OCI-M1 (cell line): ENCODE measurements at regions not wholly inside any gene's neighbourhood (a gene's known extent, or its start where the extent isn't known, plus 50 kb on each side); places are given as distances from the start of the nearest gene placed in this dataset.

Source experiments
- DNase-seq: peaks from one replicate; lab custom pipeline; 2025; lab: John Stamatoyannopoulos, UW

DNA sequence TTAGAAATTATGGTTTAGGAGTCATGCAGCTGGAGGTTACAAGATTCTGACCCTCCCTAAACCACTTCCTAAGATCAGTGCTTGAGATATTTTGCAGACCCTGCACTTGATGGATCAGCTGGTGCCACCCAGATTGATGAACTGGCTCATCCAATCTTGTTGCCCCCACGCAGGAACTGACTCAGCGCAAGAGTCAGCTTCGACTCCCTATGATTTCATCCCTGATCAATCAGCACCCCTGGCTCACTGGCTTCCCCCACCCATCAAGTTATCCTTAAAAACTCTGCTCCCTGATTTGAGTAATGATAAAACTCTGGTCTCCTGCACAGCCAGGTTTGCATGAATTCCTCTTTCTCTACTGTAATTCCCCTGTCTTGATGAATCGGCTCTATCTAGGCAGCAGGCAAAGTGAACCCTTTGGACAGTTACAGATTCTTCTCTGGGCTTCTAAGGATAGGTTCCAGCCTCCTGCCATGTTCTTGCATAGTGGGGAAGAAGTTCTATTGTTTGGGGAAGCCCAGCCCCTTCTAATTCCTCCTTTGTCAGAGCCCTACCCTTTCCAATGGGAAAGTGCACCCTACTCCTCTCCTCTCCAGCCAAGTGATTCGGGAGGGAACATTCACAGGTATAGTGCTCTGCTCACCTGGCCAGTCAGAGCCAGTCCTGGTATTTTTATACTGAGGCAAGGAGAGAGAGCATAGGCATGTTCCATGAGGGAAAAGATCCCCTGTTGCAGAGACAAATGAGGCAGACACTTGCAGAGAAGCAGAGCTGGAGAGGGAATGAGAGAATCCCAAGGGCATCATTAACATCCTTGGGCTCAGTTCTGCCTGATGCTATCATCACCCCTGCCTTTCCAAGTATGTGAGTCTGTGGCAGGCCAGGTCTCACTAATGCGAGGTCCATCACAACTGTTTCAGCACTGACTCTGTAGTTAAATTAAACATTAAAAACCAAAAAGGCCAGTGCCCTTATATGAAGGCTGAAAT lies 224.4 kb upstream of the GALNT17 start:
- no peak for DNase-seq

DNA sequence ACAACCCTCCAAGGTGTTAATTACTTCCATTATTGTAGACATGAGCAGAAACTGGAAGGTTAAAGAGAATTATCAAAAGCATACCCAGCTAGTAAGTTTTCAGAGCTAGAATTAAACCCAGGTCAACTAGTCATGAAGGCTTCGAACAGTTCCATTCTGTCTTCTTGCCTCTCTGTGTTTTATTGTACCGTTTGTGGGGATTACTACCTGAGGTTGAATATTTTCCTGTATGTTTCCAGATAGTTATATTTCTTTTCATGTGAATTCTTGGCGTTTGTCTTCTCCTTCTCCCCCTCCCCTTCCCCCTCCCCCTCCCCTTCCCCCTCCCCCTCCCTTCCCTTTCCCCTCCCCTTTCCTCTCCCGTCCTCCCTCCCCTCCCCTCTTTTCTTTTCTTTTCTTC lies 218.0 kb upstream of the GALNT17 start:
- DNase-seq = no peak

DNA sequence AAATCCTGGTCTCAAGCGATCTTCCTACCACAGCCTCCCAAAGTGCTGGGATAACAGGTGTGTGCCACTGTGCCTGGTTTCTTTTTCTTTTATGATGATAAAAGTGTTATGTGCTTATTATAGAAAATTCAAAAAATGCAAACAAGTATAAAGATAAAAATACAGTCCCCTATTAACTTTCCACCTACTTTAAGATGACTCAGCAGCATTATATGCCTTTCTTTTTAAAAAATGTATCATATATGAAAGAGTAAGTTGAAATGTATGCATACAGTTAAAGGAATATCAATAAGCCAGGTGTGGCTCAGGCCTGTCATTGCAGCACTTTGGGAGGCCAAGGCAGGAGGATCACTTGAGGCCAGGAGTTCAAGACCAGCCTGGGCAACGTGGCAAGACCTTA lies 216.9 kb upstream of the GALNT17 start:
- no peak for DNase-seq

DNA sequence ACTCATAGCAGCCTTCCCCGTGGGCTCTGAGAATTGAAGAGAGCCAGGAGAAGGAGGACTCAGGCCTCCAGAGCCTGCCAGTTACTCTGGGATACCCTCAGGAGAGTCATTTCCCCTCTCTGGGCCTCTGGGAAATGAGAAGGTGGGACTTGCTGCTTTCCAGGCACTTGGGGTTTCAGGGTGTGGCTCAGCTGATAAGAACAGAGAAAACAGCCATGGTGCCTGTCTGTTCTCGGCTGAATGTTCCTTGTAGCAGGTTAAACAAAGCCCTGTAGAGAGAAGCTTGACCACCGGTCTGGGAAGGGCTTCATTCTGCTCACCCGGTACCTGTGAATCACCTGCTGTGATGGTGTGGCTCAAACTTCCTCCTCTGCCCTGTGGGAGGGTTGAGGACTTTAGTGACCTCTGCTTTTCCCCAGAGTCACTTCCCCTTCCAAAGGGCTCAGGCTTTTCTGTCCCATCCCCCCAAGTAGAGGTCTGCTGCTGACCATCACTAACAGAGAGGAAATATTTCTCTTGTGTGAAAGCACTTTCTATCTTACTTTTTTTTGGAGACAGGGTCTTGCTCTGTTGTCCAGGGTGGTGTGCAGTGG lies 212.4 kb upstream of the GALNT17 start:
- peak; percentile 10 for DNase-seq

DNA sequence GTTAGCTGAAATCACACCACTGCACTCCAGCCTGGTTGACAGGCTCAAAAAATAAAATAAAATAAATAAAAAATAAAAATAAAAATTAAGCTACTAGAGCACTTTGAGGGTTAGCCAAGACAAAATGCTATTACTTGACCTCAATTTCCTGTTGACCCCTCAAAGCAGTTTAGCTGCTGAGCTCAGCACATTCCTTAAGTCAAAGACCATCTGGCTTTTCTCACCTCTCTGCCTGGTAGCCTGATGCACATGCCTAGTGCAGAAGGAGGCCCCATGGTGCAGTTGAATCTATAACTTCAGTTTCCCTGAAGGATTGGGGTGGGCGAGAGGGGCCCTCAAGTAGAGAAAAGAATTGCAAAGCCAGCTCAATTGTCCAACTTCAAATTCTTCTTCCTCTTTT lies 211.1 kb upstream of the GALNT17 start:
- no peak for DNase-seq

DNA sequence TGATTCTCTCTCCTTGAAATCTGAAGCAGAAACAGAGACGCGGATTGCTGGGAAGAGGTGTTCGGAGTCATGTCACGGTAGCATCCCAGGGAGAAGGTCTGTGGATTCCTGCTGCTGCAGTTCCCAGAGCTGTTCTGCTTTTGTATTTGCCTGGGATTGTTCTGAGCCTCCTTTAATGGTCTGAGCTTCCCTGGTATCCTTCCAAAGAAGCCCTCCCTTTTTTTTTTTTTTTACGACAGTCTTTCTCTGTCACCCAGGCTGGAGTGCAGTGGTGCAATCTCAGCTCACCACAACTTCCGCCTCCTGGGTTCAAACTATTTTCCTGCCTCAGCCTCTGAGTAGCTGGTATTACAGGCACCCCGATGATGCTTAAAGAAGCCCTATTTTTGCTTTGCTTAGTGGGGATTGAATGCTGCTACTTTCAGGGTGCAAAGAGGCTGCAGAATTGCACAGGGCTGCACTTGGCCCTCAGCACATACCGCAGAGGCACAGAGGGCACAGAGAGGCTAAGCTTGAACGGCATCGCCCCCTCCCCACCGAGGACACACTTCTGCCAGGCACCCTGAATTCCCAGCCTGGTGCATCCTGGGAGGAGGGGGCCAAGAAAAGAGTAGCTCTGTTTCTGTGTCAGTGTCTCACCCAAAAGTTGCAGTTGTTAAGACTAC lies 208.6 kb upstream of the GALNT17 start:
- no peak for DNase-seq

DNA sequence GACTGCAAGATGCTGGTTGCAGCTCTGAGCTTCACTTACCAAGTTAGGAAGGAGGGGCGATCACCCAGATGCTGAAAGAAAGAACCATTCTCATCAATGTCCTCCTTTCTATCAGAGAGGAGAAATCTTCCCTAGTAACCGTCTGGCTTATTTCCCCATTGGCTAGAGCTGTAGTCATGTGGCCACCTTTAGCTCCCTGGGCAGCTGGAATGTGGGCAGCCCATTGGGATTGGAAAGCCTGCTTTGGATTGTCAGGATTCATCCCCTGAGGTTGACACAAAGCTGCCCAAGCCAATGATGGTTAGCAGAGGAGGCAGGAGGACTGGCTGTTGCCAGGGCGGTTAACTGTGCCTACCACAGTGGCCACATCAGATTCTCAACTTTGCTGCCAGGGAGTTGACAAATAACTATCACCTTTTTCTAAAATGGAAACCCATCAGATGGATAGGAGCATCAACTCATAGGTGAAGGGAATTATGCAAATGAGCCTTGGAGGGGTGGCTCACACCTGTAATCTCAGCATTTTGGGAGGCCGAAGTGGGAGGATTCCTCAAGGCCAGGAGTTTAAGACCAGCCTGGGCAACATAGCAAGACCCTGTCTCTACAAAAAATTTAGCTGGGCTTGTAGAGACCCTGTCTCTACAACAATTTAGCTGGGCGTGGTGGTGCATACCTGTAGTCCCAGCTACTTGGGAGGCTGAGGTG lies 206.4 kb upstream of the GALNT17 start:
- no peak for DNase-seq

DNA sequence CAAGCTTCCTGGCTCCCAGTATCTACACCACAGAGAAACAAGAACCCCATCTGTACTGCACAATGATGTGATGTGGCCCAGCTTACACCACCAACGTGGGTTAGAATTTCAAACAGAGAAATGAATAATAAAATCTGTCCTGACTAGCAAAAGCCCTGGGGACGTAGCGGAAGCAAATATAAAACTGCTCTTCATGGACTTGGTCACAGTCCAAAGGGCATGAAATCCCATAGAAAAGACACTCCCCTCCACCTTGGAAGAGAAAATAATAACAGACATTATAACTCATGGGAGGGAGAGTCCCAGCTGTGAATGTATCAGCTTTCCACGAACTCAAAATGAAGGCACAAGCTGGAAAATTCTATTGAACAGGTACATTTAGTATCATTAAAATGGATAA lies 205.3 kb upstream of the GALNT17 start:
- DNase-seq = no peak

DNA sequence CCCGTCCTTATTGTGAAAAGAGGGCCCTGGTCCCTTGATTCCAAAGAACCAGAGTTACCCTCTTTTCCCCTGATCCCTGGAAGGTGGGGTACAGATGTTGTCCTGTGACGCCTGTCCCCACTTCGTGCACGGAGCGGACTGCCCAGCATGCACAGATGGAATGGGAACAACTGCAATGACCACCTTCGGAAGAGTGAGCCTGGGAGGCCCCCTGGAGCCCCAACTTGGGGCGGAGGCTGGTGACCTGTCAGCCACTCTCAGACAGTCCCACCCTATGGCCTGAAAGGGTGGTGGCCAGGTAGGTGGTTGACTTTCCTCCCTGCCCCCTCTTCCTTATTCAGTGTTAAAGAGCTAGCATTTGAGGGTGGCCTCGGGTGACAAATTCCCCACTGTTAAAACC lies 196.6 kb upstream of the GALNT17 start:
- no peak for DNase-seq

DNA sequence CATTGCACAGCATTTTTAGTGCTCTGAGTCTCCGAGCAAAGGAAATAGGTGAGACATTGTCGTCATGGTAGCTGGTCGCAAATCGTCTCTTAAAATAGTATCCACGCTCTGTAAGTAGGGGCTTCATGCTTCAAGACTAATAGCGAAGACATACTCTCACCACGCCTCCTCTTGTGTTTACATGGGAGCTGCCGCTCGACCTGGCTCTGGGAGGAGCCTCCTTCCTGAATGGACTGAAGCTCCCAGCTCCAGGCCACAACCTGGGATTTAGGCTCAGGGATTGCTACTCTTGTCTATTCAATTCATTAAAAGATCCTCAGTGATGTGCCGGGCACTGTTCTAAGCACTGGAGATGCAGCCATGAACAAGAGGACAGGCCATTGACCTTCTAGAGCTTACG lies 196.1 kb upstream of the GALNT17 start:
- no peak for DNase-seq

DNA sequence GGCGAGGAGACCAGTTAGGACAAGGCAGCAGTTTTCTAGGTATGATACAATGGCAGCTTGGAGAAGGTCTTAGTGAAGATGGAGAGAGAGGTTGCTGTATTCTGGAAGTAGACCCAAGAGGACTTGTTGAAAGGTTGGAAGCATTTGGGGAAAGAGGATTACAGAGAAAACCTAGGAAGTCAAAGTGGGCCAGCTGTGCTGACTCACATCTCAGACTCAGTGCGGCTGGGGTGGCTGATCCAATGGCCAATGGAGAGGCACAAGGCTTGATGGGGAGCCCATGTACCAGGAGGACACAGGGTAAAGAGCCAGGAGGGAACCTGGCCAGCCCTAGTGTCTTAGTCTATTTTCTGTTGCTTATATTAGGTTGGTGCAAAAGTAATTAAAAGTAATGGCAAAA lies 194.5 kb upstream of the GALNT17 start:
- DNase-seq = no peak

DNA sequence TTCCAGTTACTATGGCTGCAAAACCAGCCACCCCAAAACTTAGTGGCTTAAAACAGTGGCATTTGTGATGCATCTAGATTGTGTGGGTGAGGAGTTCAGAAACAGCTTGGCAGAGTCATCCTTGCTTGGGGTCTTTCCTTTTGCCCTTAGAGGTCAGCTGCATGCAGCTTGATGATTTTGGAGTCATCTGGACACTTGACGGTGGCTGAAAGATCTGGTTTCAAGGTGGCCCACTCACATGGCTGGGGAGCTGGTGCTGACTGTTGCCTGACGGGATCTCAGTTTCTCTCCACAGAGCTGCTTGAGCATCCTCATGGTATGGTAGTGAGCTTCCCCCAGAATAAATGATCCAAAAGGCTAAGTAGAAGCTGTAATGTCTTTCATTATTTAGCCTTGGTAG lies 191.3 kb upstream of the GALNT17 start:
- no peak for DNase-seq

DNA sequence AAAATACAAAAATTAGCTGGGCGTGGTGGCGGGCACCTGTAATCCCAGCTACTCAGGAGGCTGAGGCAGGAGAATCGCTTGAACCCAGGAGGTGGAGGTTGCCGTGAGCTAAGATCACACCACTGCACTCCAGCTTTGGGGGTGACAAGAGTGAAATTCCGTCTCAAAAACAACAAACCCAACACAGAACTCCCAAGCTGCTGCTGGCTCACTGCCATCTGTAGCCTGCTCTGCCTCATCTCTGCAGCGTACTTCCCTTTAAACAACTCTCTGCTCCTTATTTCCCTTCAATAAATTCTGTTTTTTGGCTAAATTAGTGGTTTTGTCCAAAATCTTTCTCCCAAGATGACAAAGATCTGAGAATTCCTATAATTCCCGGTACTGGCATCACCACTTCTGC lies 189.2 kb upstream of the GALNT17 start:
- DNase-seq = no peak

DNA sequence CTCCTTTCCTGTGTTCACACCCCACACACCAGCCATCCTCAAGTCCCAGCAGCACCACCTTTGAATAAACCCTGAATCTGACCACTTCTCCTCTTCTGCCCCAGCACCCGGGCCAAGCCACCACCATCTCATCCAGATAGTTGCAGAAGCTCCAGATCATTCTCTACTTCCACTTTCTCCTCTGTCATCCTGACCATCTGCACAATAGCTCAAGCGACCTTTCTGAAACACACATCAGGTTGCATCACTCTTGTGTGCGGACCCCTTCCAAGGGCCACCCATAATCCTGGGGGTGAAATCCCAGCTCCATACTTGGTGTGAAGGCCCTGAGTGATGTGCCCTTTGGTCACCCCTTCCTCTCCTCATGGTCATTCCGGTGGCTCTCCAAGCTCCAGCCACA lies 187.4 kb upstream of the GALNT17 start:
- no peak for DNase-seq

DNA sequence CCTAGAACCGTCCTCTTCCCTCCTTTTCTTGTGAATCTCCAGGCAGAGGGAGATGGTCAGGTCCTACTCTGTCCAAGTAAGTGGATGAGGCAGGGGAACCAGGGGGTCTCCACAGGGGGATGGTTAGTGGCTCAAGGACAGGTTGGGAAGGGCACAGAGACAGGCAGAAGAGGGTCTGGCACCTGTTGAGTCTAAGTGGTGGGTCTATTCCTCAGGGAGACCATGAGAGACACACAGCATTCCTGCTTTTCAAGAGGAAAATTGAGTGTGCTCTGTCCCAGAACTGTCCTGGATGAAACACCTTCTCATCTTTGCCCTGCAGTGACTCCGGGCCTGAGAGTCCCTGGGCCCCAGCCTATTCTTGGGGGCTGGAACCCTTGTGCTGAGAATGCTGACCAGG lies 184.8 kb upstream of the GALNT17 start:
- DNase-seq = no peak

DNA sequence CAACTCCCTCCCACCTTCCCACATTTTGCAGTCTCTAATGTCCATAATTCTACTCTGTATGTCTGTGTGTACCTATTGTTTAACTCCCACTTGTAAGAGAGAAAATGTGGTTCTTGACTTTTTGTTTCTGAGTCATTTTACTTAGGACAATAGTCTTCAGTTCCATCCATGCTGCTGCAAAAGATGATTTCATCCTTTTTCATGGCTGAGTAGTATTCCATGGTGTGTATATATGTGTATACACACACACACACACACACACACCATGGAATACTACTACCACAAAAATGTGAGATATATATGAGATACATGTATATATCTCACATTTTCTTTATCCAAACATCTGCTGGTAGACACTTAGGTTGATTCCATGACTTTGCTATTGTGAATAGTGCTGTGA lies 182.1 kb upstream of the GALNT17 start:
- no peak for DNase-seq

DNA sequence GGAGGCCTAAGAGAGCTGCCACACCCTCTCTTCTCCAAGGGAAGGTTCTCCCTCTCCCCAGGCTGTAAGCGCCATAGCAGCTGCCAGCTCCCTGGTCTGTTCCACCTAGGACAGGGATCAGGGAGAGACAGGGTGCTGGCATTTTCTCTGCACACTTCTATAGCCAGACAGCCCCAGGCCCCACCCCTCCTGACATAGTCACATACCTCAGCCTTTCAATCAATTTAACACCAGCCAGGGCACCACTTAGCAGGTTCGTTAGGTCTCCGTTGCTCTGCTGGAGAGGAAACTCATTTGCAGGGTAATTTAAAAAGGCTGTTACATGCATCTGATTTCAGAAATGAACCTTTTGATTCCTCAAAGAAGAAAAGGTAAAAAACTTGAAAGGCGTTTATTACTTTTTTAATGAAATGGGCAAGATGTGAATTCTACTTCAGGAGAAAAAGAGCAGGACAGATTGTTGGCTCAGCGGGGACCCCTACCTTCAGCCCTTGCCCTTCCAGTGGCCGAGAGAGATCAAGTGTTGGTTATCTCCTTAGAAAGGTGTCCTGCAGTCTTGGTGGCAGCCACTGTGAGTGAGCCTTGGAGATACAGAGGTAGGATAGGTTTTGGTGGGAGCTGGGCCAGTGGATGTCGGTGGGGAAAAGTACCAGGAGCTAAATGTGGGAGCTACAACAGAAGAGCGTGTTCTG lies 180.5 kb upstream of the GALNT17 start:
- no peak for DNase-seq

DNA sequence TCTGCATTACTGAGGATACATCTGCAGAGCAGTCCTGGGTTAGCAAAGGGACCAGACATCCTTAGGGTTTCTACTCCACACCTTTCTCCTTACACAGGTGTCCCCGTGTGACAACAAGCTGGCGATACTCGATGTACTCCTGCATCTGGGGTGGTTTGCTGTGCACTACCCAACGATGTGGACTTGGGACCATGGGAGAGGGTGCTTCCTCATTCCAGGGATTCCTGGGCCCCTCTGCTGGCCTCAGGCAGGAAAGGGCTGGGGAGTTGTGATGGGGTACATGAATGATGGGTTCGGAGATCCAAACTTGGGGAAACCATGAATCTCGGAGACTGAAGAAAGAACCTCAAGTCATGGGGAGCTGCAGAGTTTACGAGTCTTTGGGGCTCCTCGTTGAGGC lies 179.6 kb upstream of the GALNT17 start:
- DNase-seq = no peak

DNA sequence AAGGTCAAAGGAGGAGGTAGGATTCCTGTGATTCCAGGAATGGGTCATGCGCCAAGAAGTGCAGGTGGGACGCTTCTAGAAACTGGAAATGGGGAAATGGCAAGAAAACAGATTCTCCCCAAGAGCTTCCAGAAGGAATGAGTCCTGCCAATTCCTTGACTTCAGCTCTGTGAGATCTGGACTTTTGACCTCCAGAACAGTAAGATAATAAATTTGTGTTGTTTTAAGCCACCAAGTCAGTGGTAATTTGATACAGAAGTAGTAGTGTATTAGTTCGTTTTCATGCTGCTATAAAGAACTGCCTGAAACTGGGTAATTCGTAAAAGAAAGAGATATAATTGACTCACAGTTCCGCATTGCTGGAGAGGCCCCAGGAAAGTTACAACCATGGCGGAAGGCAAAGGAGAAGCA lies 178.6 kb upstream of the GALNT17 start:
- no peak for DNase-seq

DNA sequence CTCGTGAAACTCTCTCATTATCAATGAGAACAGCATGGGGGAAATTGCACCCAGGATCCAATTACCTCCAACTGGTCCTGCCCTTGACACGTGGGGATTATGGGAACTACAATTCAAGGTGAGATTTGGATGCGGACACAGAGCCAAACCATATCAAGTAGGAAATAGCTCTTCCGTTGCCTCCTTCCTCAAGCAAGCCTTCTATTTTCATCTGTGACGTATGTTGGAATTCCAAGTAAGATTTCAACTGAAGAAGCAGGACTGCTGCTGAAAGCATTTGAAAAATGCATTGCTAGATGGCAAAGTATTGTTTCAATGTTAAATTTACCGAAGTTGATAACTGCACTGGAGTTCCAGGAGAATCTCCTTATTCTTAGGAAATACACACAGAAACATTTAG lies 178.1 kb upstream of the GALNT17 start:
- no peak for DNase-seq

DNA sequence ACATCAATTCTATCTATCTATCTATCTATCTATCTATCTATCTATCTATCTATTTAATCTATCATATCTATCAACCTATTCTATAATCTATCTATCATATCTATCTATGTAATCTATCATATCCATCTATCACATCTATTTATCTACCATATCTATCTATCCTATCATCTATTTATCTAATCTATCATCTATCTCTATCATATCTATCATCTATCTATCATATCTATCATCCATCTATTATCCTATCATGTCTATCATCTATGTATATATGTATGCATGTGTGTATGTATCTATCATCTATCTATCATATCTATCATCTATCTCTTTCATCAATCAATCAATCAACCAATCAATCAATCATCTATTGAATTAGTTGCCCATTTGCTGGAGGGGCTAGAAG lies 159.3 kb upstream of the GALNT17 start:
- no peak for DNase-seq

DNA sequence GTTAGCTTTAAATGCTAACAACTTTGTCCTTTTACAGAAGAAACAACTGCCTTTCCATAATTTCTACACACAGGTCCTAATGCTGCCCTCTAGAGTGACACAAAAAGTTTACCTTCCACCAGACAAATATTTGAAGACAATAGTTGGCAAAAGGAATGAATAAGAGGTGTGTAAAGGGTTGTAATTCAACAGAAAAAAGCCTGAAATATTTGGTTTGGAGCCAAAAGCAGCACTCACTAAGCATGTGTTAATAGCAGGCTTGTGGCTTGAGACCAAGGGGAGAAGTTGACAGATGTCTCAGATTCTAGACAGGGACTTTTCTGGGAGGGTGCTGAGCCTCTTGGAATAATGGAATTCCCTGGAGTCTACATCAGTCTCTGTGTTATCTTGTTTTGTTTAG lies 156.2 kb upstream of the GALNT17 start:
- DNase-seq = no peak
